ENCODE measurements at regions not wholly inside any gene's neighbourhood (a gene's known extent, or its start where the extent isn't known, plus 50 kb on each side); places are given as distances from the start of the nearest gene placed in this dataset.

DNA sequence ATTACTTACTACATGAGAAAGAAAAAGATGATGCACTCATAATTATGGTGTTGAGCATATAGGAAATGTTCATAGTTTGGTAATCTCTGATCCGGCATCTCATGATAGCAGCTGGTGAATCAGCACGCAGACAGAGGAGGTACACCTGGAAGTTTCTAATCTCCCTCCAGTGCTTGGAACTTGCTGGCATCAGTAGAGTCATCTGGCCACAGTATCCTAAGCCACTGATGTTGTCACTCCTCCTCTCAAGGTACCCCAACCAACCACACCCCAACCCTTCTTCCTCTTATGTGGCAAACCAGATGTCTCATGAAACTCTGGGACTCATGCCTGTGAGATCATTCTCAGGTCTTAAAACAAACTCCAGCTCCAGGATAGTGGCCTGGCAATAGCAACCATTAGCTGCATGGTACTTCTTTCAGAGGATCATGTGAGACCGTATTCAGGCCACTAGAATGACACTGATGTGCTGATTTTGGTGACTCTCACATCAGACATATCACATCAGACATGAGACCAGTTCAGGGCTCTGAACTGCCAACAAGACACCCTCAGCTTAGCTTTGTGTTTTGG is 143.0 kb downstream of the RASSF9 start:
- Histone ChIP-seq H3K4me3 (no peak overlapping the region), H3K79me2 (ENCODE audit: low read depth) (no peaks in the 10 kb centered on the region), H3K27ac (no peak overlapping the region), H3K4me2 (no peak overlapping the region), H3K9me2 (ENCODE audit: insufficient read depth) (no peaks in the 10 kb centered on the region), H4K20me1 (ENCODE audit: insufficient read depth) (no peaks in the 10 kb centered on the region), H3K36me3 (ENCODE audit: low read depth) (no peaks in the 10 kb centered on the region), H3F3A (ENCODE audit: insufficient read depth, low read depth) (no peaks in the 10 kb centered on the region), H3K27me3 (ENCODE audit: insufficient read depth, low read depth) (no peaks in the 10 kb centered on the region), H2AFZ (no peak overlapping the region), H3K9me3 (ENCODE audit: insufficient read depth, low read depth) (no peaks in the 10 kb centered on the region), H3K4me1 (replicated peaks; ENCODE audit: insufficient read depth) (no peaks in the 10 kb centered on the region)
- BruUV-seq (replicated peaks): no TSS peak
- POLR2A ChIA-PET (ENCODE audit: unreplicated experiment): no interaction called here
- TF ChIP-seq EZH2 (IDR thresholded peaks at IDR 0.05; ENCODE audit: low read depth): no peak
- TF ChIP-seq, protein P1, sequence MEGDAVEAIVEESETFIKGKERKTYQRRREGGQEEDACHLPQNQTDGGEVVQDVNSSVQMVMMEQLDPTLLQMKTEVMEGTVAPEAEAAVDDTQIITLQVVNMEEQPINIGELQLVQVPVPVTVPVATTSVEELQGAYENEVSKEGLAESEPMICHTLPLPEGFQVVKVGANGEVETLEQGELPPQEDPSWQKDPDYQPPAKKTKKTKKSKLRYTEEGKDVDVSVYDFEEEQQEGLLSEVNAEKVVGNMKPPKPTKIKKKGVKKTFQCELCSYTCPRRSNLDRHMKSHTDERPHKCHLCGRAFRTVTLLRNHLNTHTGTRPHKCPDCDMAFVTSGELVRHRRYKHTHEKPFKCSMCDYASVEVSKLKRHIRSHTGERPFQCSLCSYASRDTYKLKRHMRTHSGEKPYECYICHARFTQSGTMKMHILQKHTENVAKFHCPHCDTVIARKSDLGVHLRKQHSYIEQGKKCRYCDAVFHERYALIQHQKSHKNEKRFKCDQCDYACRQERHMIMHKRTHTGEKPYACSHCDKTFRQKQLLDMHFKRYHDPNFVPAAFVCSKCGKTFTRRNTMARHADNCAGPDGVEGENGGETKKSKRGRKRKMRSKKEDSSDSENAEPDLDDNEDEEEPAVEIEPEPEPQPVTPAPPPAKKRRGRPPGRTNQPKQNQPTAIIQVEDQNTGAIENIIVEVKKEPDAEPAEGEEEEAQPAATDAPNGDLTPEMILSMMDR (conservative IDR thresholded peaks at IDR 0.05): no peak
- CTCF ChIA-PET: no interaction called here
- intact Hi-C loops (cut with micrococcal nuclease; ENCODE audit: unreplicated experiment): no loop called here
- DNase-seq: no peak

DNA sequence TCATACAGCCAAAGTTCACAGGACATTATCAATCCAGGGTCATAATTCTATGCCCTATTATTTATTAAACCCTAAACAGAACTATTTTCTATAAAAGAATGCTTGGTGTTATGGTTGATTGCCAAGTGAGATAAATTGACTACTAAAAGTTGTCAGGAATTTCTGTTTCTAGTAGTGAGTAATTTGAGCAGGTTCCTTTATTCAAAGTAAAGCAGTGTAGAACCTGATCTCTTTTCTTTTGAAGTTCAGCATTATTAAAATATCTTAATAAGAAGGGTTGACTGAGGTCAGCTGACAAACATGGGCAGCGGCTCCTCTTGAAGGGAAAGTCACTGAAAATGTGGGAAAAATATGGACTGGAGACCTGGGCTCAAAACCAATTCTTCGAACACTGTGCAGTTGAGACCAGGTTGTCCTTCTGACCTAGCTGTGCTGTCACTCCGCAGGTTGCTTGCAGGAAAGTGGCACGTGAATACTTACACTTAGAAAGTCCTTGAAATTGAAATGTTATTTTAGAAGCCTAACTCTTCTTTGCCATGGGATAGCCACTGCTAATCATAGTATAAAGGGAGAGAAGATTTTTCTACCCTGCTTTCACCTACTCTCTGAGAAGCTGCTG is 141.0 kb downstream of the RASSF9 start:
- H3K9me2 ChIP-seq (ENCODE audit: insufficient read depth): no peaks in the 10 kb centered on the region
- no peak overlapping the region for H2AFZ ChIP-seq
- DNase-seq: no peak
- intact Hi-C loops (cut with micrococcal nuclease; ENCODE audit: unreplicated experiment): no loop called here
- no TSS peak for BruUV-seq (replicated peaks)
- no peaks in the 10 kb centered on the region for H3K27me3 ChIP-seq (ENCODE audit: insufficient read depth, low read depth)
- H3K4me2 ChIP-seq: no peak overlapping the region
- no peaks in the 10 kb centered on the region for H3K9me3 ChIP-seq (ENCODE audit: insufficient read depth, low read depth)
- H3K27ac ChIP-seq: no peak overlapping the region
- H3K36me3 ChIP-seq (ENCODE audit: low read depth): no peaks in the 10 kb centered on the region
- H3K79me2 ChIP-seq (ENCODE audit: low read depth): no peaks in the 10 kb centered on the region
- TF ChIP-seq, protein P1 (conservative IDR thresholded peaks at IDR 0.05): no peak
- TF ChIP-seq EZH2 (IDR thresholded peaks at IDR 0.05; ENCODE audit: low read depth): no peak
- H4K20me1 ChIP-seq (ENCODE audit: insufficient read depth): no peaks in the 10 kb centered on the region
- H3F3A ChIP-seq (ENCODE audit: insufficient read depth, low read depth): no peaks in the 10 kb centered on the region
- ChIA-PET POLR2A (ENCODE audit: unreplicated experiment) (interaction anchor here (0.6 kb wide), 1 partner anchor 28 kb away, joined by 3 read pairs; no protein-coding TSS in a partner anchor), CTCF (no interaction called here)
- no peak overlapping the region for H3K4me3 ChIP-seq
- H3K4me1 ChIP-seq (replicated peaks; ENCODE audit: insufficient read depth): no peaks in the 10 kb centered on the region

- no peaks in the 10 kb centered on the region for H3K36me3 ChIP-seq (ENCODE audit: low read depth)
- no peak overlapping the region for H2AFZ ChIP-seq
- intact Hi-C loops (cut with micrococcal nuclease; ENCODE audit: unreplicated experiment): no loop called here
- H3K4me2 ChIP-seq: no peak overlapping the region
- H3K4me3 ChIP-seq: no peak overlapping the region
- no TSS peak for BruUV-seq (replicated peaks)
- H3K9me3 ChIP-seq (ENCODE audit: insufficient read depth, low read depth): no peaks in the 10 kb centered on the region
- H4K20me1 ChIP-seq (ENCODE audit: insufficient read depth): no peaks in the 10 kb centered on the region
- no peaks in the 10 kb centered on the region for H3K79me2 ChIP-seq (ENCODE audit: low read depth)
- POLR2A ChIA-PET (ENCODE audit: unreplicated experiment): interaction anchor here (0.5 kb wide), 1 partner anchor 110 kb away, joined by 11 read pairs; no protein-coding TSS in a partner anchor
- TF ChIP-seq, protein P1 (conservative IDR thresholded peaks at IDR 0.05): no peak
- TF ChIP-seq EZH2 (IDR thresholded peaks at IDR 0.05; ENCODE audit: low read depth): no peak
- DNase-seq: no peak
- CTCF ChIA-PET: no interaction called here
- H3F3A ChIP-seq (ENCODE audit: insufficient read depth, low read depth): no peaks in the 10 kb centered on the region
- no peaks in the 10 kb centered on the region for H3K4me1 ChIP-seq (replicated peaks; ENCODE audit: insufficient read depth)
- no peak overlapping the region for H3K27ac ChIP-seq
- H3K27me3 ChIP-seq (ENCODE audit: insufficient read depth, low read depth): no peaks in the 10 kb centered on the region
- no peaks in the 10 kb centered on the region for H3K9me2 ChIP-seq (ENCODE audit: insufficient read depth)
Observed at GRCh38 chr12:85697003-85697402, 139.2 kb downstream of the RASSF9 start.

Data from PC-9 (cell line).